Superior temporal gyrus (tissue), 1 donor: ENCODE measurements at regions not wholly inside any gene's neighbourhood (a gene's known extent, or its start where the extent isn't known, plus 50 kb on each side); places are given as distances from the start of the nearest gene placed in this dataset.
"Not testable (repeated sequence)": the region's sequence is repeated elsewhere in the genome, so short reads cannot be mapped to it uniquely, and the experiment has no call there.

Source experiments
- DNase-seq: peaks from one replicate; pipeline ENCODE4 v3.0.0-alpha.2; 2016; ENCODE audit errors: extremely low spot score

DNA sequence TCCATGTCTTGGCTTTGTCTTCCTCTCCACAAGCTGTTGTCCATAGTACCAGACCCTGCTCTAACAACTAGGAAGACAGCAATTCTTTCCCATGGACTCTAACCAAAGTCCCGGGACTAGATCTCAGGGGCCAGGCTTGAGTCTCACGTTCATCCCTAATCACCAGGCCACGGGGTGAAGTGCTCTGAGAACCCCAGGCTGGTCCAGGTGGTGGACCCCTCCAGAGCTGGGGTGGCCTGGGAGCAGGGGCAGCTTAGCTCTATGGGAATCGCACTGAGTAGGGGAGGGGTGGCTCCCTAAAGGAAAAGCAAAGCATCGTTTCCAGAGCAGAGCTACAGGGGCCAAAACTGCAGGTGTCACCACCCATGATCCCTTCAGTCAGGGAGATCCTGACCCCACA lies 150.9 kb downstream of the TPRA1 start:
- DNase-seq, result no peak

DNA sequence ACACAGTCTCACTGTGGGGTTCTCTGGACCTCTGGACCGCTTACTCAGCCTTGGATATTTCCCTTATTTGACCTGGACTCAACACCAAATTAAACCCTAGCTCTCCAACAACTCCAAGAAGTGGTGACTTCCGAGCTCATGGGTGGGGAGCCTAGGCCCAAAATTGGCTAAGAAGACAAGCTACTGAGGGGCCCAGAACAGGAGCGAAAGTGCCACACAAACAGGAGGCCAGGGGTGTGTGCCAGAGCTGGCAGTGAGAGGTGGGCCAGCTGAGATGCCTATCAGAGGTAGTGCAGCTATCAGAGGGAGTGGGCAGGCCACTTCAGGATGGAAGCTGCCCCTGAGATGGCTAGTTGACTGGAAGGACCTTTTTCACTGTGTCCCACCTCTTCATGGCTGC lies 151.1 kb upstream of the PRR20G start:
- no peak for DNase-seq

DNA sequence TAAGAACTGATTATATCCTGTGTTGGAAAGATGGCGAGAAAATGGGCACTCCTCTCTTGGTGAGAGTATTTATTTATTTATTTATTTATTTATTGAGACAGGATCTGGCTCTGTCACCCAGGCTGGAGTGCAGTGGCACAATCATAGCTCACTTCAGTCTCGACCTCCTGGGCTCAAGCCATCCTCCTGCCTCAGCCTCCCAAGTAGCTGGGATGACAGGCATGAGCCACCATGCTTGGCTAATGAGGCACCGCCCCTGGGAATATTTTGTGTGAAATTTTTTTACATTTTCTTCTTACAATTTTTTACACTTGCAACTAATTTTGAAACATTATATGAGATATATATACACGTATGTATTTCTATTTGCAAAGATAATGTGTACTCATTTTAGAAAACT lies 150.5 kb upstream of the PRR20G start:
- DNase-seq, result no peak

DNA sequence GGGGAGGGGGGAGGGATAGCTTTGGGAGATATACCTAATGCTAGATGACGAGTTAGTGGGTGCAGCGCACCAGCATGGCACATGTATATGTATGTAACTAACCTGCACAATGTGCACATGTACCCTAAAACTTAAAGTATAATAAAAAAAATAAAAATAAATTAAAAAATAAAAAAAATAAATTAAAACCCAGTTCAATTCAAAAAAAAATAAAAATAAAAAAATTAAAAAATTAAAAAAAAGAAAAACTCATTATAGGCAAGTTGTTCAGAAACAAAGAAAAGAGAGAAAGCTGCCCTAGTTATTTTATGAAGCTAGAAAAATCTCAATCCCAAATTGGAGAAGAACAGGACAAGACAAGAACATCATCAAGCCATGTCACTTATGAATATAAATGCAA lies 147.5 kb upstream of the PRR20G start:
- DNase-seq, result not testable (repeated sequence)

DNA sequence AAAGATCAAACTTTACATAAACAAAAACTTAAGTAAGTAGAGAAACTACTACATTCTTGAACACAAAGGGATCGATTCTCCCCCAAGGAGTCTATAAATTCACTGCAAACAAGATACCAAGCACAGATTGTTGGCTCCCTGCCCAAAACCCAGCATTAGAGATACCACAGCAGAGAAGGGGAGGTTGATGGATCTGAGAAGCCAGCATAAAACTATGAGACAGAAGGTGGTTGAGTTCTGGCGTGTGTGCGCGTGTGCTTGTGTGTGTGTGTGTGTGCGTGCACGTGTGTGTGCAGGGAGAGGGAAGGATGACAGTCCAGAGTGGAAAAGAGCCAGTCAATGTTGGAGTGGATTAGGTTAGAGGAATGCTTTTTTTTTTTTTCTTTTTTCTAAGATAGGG lies 143.2 kb upstream of the PRR20G start:
- no peak for DNase-seq

DNA sequence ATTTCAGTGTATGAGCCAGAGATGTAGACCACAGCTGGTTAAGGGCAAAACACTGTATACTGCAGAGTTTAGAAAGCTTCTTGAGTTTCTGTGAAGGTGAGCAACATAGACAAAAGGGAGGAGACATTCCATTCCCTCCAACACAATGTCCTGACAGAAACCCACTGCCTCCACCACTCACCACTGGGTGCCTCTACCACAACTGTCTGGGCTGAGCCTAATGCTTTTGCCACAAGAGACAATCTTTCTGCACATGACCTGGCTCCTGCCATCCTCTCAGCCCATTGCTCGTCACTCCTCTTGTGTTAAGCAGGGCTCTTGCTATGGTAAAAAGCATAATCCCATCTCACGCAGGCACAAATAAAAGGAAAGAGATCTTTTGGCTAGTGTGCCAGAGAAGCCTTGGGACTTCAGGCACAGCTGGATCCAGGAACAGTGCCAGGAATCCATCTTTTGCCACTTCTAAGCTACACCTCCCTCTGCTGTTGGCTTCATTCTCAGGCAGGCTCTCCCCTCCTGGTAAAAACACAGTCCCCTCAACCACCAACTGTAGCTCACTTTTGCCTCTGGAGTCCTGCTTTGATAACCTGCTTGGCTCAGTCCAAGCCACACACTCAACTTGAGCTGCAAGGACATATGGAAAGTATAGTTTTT lies 140.6 kb upstream of the PRR20G start:
- no peak for DNase-seq

DNA sequence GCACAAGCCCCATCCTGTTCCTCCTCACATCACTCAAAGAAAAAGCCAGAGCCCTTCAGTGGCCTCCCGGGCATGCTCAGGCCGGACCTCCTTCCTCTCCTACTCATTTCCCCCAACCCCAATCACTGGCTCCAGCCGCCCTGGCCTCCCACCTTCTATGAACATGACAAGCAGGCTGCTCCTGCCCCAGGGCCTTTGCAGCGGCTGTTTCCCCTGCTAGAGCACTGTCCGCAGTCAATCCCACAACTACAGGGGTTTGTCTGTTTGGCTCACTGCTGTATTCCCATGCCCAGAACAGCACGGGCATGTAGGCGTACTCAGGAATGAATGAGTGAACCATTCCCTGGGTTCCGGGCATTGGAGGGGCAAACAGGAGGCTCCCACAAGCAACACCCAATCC lies 139.8 kb upstream of the PRR20G start:
- DNase-seq, result no peak

DNA sequence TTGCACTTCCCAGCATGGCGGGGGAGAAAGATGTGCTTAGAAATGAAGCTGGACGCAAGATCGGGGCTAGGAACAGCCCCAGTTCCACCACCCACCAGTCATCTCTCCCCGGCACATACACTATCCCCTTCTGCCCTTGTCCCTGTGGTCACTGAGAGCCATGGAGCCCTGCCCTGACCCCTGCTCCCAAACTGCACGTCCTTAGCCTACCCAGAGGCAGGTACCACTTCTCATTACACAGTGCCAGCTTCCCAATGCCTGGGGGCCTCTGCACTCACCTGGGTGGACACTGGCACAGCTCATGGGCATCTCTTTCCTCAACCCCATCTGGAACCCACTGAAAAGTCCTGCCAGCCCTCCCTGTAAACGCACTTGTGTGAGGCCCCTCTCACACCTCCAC lies 139.3 kb upstream of the PRR20G start:
- DNase-seq, result no peak

DNA sequence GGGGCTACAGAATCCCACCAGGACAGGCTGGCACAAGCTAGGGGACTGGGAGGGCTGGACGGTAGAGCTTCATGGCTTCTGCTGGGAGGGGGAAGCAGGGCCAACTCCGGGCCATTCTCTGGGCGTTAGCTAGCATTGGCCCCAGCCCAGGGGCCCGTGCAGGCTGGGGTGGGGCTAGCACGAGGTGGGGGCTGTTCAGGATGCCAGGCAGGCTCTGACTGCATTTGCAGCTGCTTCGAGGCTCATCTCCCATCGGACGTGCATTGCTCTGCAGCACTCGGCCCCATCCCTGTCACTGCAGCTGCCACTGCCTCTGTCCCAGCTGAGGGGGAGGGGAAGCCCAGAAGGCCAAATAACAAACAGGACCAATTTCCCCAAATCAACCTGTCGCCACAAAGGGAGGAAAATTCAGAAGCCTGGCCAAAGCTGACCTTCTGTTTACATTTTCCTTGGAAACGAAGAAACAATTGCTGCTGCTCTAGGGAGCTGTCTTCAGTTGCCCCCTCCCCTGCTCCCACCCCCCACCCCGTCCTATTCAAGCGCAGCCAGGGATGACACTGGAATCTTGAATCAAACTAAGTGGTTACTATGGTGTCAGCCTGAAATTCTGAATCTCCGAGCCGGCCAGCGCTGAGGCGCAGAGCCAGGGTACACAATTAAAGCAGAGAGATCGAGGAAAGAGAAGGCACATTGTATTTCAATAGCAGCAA lies 138.8 kb upstream of the PRR20G start:
- DNase-seq, result no peak

DNA sequence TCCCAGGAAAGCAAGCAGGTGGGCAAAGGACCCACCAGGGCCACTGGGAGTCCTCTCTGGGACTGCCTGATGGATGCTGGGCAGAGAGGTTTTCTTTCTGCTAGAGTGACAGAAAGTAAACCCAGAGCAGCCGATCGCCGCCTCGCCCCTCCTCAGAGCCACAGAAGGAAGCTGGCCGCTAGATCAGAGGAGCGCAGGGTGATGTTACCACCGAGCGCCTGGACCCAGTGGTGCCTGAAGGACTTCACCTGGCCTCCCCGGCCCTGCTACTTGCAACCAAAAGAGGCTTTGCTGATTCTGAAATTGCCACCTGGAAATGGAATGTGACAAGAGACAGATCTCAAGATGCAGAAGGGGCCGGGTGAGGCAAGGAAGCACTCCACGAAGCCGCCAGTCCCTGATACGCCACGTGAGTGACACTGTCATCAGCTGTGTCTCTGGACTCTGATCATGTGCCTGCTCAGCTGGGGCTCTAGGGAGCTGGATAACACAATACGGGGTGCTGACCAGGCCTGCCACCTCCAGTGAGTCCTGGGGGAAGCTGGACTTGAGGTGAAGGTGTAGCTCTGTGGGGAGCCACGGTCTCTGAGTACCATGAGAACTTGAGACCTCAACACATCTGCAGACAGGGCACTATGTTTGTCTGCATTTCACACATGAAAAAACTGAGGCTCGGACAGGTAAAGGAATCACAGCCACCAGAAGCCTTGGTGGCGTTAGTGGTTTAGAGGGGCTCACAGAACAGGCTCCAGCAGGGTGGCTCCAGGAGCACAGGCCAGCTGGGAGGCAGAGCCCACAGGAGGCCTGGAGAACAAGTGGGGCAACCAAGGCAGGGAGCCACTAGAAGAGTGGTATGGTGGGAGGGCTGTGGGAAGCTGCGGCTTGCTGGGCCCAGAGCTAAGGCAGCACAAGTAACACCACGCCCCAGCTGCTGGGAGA lies 137.9 kb upstream of the PRR20G start:
- DNase-seq, result no peak

DNA sequence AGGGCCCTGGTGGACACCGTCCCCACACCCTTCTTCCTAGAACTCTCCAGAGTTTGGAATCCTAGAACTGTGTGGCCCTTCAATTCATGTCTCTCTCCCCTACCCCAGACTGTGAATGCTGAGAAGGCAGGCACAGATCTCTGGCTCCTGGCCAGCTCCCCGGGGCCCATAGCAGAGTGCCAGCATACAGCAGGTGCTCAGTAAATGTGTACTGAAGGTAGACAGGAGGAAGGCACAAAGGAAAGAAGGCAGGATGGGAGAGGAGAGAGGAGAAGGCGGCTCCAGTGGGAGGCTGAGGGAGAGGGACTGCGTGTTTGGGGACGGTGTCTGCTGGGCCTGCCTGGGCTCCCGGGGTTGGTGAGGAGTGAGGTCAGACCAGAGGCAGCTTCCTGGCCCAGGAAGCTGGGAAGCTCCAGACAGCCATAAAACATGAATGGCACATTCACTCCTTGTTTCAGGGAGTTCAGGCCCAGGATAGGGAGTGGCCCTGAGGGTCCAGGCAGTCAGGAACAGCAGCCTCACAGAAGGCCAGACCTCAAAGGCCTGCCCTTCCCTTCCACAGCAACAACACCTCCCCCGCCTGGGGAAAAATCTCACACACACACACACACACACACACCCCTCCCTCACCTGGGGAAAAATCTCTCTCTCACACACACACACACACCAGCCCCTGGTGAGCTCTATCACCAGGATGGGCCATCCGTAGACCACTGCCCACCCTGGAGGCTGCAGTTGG lies 137.1 kb upstream of the PRR20G start:
- no peak for DNase-seq

DNA sequence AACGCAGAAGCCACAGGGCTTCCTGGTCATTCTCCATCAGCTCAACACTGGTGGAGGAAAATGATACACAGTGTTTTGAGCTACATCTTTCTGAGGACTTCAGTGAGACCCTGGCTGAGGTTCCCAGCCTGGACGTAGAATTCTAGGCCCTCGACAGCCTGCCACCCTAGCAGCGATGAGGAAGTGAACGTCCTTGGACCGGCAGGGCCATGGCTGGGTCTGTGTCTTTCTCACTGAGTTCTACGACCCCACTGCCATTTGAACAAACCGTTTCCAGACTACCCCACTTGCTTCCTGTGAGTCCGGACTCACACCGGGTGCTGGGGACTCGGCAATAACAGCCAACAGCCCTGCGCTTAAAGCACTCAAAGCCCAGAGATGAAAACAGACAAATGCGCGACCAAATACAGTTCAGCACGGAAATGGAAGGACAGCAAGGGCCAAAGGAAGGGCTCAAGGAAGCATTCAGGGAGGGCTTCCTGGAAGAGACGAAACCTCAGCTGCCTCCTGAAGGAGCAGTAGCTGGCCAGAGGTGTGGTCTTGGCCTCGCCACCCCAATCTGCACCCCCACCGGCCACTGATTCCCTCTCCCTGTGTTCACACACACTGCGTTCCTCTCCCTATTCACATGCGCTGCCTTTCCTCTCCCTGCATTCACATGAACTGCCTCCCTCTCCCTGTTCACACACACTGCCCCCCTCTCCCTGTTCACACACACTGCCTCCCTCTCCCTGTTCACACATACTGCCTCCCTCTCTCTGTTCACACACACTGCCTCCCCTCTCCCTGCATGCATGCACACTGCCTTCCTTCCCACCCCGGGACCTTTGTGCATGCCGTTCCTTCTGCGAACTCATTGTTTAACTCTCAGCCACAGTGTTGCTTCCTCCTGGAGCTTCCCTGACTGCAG lies 136.3 kb upstream of the PRR20G start:
- no peak for DNase-seq

DNA sequence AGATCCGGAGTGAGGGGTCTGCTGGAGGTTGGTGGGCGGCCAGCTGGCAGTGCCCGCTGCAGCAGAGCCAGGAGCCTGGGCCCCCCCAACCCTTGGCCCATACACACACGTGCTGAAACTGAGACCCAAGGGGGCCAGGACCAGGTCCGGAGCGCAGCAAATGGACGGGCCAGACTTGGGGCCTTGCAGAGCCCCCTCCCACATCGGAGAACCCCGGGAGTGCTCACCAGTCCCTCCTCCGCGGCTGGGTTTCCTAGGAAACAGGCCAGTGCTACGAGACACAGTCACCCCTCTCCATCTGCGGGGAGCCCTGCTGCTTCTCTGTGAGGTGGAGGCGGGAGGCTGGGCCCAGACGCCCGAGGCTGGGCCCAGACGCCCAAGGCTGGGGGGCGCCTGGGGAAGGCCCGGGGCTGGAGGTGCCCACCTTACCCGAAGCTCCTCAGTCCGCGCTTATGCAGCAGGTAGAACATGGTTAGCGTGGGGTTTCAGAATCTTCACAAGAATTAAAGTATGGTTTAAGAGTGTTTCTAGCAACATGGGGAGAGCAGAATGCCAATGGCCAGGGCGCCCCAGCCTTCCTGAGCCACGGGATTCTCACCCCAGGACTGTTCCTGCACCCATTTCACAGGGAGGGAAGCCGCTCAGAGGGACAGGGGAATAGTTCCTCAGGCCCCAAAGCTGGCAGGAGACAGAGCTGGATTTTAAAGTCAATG lies 135.0 kb upstream of the PRR20G start:
- no peak for DNase-seq

DNA sequence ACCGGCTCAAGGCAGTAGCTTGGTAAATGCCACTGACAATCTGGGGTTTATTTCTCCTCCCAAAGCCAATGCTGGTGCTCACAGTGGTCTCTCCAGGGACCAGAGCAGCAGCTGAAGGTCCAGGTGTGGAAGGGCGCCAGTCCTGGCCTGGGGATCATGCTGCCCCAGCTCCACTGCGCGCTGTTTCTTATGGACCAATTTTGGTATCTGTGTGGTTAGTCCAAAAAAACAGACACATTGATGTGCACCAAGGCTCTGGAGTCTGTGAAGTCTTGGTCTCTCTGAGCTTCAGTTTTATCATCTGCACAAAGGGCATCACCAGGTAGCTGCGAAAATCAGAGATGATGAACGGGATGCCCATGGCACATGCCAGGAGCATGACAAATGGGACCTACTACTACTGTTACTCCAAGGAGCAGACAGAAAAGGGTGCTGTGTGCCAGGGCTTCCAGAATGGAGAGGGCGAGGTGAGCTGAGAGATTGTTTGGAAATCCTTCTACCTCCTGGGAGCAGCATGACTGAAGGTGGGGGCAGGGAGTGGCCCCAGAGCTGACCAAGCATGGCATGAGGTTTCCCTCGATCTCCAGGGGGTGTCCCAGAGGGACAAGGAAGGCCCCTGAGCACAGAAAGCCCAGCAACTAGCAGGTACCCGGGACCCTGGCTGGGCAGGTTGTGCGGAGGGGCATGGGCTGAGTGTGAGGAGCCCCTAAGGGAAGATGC lies 134.3 kb upstream of the PRR20G start:
- no peak for DNase-seq

DNA sequence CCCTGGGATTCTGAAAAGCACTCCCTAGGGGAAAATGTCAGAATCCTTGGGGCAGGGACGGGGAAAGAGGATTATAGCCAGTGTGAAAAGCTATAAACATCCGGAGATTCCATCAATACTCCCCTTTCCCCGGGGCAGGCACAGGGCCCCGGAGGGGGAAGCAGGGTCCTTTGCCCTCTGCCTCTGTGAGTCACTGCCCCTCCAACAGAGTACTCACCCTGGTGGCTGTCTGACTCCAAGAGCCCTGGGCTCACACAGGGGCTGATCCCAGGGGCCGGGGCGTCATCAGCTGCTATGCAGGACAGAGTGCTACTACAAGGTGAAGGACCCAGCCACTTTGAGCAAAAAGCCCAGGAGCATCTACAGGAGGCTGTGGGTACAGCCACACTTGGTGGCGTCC lies 133.0 kb upstream of the PRR20G start:
- DNase-seq, result no peak

DNA sequence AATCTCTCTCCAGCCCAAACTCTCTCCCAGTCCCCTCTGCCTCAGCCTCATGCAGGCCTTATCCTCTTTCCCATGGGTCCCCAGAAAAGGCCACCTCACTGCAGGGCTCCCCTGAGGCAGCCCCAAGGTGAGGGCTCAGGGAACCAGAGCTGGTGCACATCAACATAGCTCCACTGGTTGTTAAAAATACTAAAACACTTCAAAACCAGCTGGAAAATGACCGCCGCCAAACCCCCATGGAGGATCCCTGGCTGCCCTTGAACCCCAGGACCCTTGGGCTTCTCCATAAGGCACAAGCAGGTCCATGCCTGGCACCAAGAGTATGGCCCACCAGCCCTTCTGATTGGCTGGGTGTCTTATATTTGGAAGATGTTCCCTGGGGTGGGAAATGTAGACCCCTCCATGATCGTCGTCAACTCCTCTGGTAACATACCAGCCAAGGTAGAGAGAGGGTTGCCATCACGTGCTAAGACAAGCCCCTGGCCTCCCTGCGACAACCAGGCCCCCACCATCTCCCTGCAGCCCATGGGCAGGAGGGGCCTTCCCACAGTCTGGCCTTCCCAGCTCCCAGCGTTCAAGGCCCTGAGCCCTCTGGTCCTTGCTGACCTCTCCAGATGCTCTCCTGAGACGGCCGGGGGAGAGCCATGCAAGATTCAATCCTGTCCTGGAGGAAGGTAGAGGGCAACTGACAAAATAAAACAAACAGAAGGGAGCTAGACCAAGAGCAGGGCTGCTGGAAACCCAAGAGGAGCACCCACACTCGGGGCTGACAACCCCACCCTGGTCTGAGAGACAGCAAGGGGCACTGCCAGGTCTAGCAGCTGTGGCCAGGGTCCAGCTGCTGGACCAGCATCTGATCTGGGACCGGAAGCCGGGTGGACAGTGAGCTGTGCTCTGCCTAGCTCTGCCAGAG lies 132.1 kb upstream of the PRR20G start:
- no peak for DNase-seq

DNA sequence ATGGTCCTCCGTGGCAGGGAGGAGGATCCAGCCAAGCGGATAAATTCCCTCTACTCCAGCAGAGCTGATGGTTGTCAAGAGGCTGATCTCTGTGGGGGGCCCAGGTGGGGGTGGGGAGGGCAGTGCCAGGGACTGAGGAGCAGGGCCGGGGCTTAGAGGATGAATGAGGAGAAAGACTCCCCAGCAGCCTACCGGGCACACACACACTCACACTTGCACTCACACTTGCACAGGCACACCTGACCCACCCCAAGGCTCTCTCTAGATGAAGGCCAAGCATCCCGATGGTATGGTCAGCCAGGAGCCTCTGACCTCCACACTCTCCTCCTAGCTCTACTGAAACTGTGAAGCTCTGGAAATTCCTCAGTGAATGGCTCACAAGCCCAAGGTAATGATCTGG lies 131.3 kb upstream of the PRR20G start:
- no peak for DNase-seq

DNA sequence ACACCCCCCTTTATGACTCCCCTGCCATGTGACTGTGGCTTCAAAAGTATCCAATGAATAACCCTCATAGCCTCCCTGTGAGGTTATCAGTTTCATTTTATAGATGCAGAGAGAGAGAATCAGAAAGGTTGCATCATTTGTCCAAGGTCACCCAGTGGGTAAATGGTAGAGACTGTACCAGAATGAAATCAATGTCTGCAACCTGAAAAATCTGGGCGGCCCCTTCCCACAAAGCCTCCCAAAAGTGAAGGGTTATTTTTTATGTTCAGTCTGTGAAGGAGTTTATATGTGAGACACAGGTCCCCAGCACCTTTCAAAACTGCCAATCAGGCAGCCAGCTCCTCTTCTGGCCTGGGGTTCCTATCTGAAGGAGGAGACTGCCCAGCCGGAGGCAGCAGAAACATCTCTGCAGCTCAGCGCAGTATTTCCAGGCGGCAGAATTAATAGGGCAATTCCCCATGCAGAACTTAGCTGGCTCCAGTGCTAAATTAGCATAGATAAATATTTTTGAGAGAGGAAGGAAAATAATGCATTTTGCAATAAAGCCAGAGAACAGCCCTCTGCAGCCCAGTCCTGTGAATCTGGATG lies 130.8 kb upstream of the PRR20G start:
- DNase-seq, result no peak
